Osteoblast (primary cell): ENCODE measurements at regions not wholly inside any gene's neighbourhood (a gene's known extent, or its start where the extent isn't known, plus 50 kb on each side); places are given as distances from the start of the nearest gene placed in this dataset.
"Not testable (repeated sequence)": the region's sequence is repeated elsewhere in the genome, so short reads cannot be mapped to it uniquely, and the experiment has no call there.

Experiments used
- DNase-seq: peaks from one replicate; pipeline ENCODE4 v3.0.0; 2011; ENCODE audit warnings: low spot score, mixed read lengths; ENCODE audit not compliant: insufficient read length; ENCODE audit errors: missing footprints
- H2AFZ ChIP-seq: 2 replicates; pipeline ENCODE4 v1.6.0; 2011; ENCODE audit warnings: mild to moderate bottlenecking, low read length
- H3K27ac ChIP-seq: 2 replicates; pipeline ENCODE4 v1.5.1; 2011; ENCODE audit warnings: mild to moderate bottlenecking, low read depth, low read length, moderate library complexity
- H3K27me3 ChIP-seq: 2 replicates; pipeline ENCODE4 v1.6.0; 2012; ENCODE audit warnings: mild to moderate bottlenecking, control low read depth, inconsistent platforms, low read length, moderate library complexity; ENCODE audit not compliant: insufficient read depth
- H3K36me3 ChIP-seq: 2 replicates; pipeline ENCODE4 v1.5.1; 2011; ENCODE audit warnings: mild to moderate bottlenecking, low read length, control low read depth, moderate library complexity; ENCODE audit not compliant: insufficient read depth
- H3K4me1 ChIP-seq: 2 replicates; pipeline ENCODE4 v1.5.1; 2011; ENCODE audit warnings: mild to moderate bottlenecking, low read length, control low read depth, moderate library complexity; ENCODE audit not compliant: insufficient read depth
- H3K4me2 ChIP-seq: 2 replicates; pipeline ENCODE4 v1.6.0; 2011; ENCODE audit warnings: mild to moderate bottlenecking, low read length; ENCODE audit not compliant: insufficient read depth
- H3K4me3 ChIP-seq: fragments of 200-600 bp; sonication (generic); 3 replicates; pipeline ENCODE4 v1.5.1; 2012; ENCODE audit warnings: mild to moderate bottlenecking, low read length, inconsistent platforms; ENCODE audit not compliant: insufficient read depth
- H3K79me2 ChIP-seq: 2 replicates; pipeline ENCODE4 v1.6.0; 2012; ENCODE audit warnings: mild to moderate bottlenecking, low read length, control low read depth, inconsistent platforms; ENCODE audit not compliant: insufficient read depth
- H3K9me3 ChIP-seq: 2 replicates; pipeline ENCODE4 v1.5.1; 2011; ENCODE audit warnings: low read depth, low read length, control low read depth
- H4K20me1 ChIP-seq: 2 replicates; pipeline ENCODE4 v1.6.0; 2012; ENCODE audit warnings: mild to moderate bottlenecking, low read length, control low read depth; ENCODE audit not compliant: insufficient read depth
- CTCF ChIP-seq: IDR thresholded peaks from 2 replicates; pipeline ENCODE4 v1.5.1; 2011; ENCODE audit warnings: mild to moderate bottlenecking, low read depth, low read length, moderate library complexity; ENCODE audit errors: extremely low read depth

- no peak overlapping the region for H3K4me2 ChIP-seq
- no peaks in the 10 kb centered on the region for H4K20me1 ChIP-seq
- DNase-seq, result no peak
- no peak overlapping the region for H3K27ac ChIP-seq
- TF ChIP-seq CTCF, result no peak
- H3K4me1 ChIP-seq, result no peaks in the 10 kb centered on the region
- no peak overlapping the region for H3K4me3 ChIP-seq
- H3K36me3 ChIP-seq, result no peaks in the 10 kb centered on the region
- H2AFZ ChIP-seq, result no peak overlapping the region
- no peaks in the 10 kb centered on the region for H3K79me2 ChIP-seq
- no peaks in the 10 kb centered on the region for H3K9me3 ChIP-seq
- no peaks in the 10 kb centered on the region for H3K27me3 ChIP-seq
These were observed 615.4 kb upstream of the GBE1 start for GRCh38 chr3:82376883-82377282.

DNA sequence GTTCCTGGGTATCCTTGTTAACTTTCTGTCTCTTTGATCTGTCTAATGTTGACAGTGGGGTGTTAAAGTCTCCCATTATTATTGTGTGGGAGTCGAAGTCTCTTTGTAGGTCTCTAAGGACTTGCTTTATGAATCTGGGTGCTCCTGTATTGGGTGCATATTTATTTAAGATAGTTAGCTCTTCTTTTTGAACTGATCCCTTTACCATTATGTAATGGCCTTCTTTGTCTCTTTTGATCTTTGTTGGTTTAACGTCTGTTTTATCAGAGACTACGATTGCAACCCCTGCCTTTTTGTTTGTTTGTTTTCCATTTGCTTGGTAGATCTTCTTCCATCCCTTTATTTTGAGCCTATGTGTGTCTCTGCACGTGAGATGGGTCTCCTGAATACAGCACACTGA is 612.4 kb upstream of the GBE1 start:
- not testable (repeated sequence) for H3K4me2 ChIP-seq, H2AFZ ChIP-seq, H4K20me1 ChIP-seq, H3K9me3 ChIP-seq, H3K27ac ChIP-seq, H3K79me2 ChIP-seq, H3K36me3 ChIP-seq, H3K4me3 ChIP-seq, H3K4me1 ChIP-seq, H3K27me3 ChIP-seq, DNase-seq

GRCh38 chr3:82364827-82365226 is 603.4 kb upstream of the GBE1 start:
- no peak for TF ChIP-seq CTCF
- no peak overlapping the region for H3K27ac ChIP-seq
- no peak overlapping the region for H2AFZ ChIP-seq
- H3K4me3 ChIP-seq, result no peak overlapping the region
- H3K36me3 ChIP-seq, result no peaks in the 10 kb centered on the region
- H3K79me2 ChIP-seq, result no peaks in the 10 kb centered on the region
- H4K20me1 ChIP-seq, result no peaks in the 10 kb centered on the region
- DNase-seq, result no peak
- no peaks in the 10 kb centered on the region for H3K9me3 ChIP-seq
- H3K4me2 ChIP-seq, result no peak overlapping the region
- H3K4me1 ChIP-seq, result no peaks in the 10 kb centered on the region
- H3K27me3 ChIP-seq, result no peaks in the 10 kb centered on the region

- H3K27ac ChIP-seq, result no peak overlapping the region
- H3K36me3 ChIP-seq, result no peaks in the 10 kb centered on the region
- H3K27me3 ChIP-seq, result no peaks in the 10 kb centered on the region
- no peak overlapping the region for H3K4me3 ChIP-seq
- H3K4me1 ChIP-seq, result no peaks in the 10 kb centered on the region
- H3K9me3 ChIP-seq, result no peaks in the 10 kb centered on the region
- no peak overlapping the region for H2AFZ ChIP-seq
- no peak overlapping the region for H3K4me2 ChIP-seq
- H3K79me2 ChIP-seq, result no peaks in the 10 kb centered on the region
- no peak for DNase-seq
- no peaks in the 10 kb centered on the region for H4K20me1 ChIP-seq
- no peak for TF ChIP-seq CTCF
These were observed 601.7 kb upstream of the GBE1 start for GRCh38 chr3:82363131-82363530.

GRCh38 chr3:82355228-82355627 is 593.8 kb upstream of the GBE1 start:
- TF ChIP-seq CTCF, result no peak
- Histone ChIP-seq H2AFZ (no peak overlapping the region), H3K4me3 (no peak overlapping the region), H3K36me3 (no peaks in the 10 kb centered on the region), H3K4me2 (no peak overlapping the region), H4K20me1 (no peaks in the 10 kb centered on the region), H3K27ac (no peak overlapping the region), H3K9me3 (no peaks in the 10 kb centered on the region), H3K79me2 (no peaks in the 10 kb centered on the region), H3K4me1 (no peaks in the 10 kb centered on the region), H3K27me3 (no peaks in the 10 kb centered on the region)
- DNase-seq, result no peak
